ENCODE measurements at regions not wholly inside any gene's neighbourhood (a gene's known extent, or its start where the extent isn't known, plus 50 kb on each side); places are given as distances from the start of the nearest gene placed in this dataset.

GRCh38 chr6:132887204-132887603, 72.8 kb downstream of the RPS12 start:
- TF ChIP-seq POLR2A (IDR thresholded peaks at IDR 0.05) (no peak), EP300 (IDR thresholded peaks at IDR 0.05) (no peak), POLR2AphosphoS5 (IDR thresholded peaks at IDR 0.05) (no peak)
- TF ChIP-seq, protein P1, sequence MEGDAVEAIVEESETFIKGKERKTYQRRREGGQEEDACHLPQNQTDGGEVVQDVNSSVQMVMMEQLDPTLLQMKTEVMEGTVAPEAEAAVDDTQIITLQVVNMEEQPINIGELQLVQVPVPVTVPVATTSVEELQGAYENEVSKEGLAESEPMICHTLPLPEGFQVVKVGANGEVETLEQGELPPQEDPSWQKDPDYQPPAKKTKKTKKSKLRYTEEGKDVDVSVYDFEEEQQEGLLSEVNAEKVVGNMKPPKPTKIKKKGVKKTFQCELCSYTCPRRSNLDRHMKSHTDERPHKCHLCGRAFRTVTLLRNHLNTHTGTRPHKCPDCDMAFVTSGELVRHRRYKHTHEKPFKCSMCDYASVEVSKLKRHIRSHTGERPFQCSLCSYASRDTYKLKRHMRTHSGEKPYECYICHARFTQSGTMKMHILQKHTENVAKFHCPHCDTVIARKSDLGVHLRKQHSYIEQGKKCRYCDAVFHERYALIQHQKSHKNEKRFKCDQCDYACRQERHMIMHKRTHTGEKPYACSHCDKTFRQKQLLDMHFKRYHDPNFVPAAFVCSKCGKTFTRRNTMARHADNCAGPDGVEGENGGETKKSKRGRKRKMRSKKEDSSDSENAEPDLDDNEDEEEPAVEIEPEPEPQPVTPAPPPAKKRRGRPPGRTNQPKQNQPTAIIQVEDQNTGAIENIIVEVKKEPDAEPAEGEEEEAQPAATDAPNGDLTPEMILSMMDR (IDR thresholded peaks at IDR 0.05), result no peak
